ENCODE measurements at regions not wholly inside any gene's neighbourhood (a gene's known extent, or its start where the extent isn't known, plus 50 kb on each side); places are given as distances from the start of the nearest gene placed in this dataset.
A peak's percentile ranks its signal among the peaks of the same experiment; 100 is the strongest.
"Not testable (repeated sequence)": the region's sequence is repeated elsewhere in the genome, so short reads cannot be mapped to it uniquely, and the experiment has no call there.

GRCh38 chr7:73218802-73219201 is 89.8 kb downstream of the NSUN5 start:
- H3K9me3 ChIP-seq (ENCODE audit: low read length); H4K20me1 ChIP-seq (ENCODE audit: insufficient read depth, low read length); H2AFZ ChIP-seq (ENCODE audit: low read length); in situ Hi-C loops (cut with HindIII; ENCODE audit: extremely low pct_ligation_motif_present, low pct_unique_long_range_greater_than_20kb); H3K4me2 ChIP-seq (ENCODE audit: low read depth, low read length); H3K79me2 ChIP-seq (ENCODE audit: insufficient read depth, low read length); POLR2A ChIA-PET; H3K4me1 ChIP-seq (ENCODE audit: insufficient read depth, low read length); H3K27ac ChIP-seq (ENCODE audit: extremely low read length, insufficient read depth, low read length); CTCF ChIA-PET (ENCODE audit: low intra/inter-chr PET ratio, low total read pairs); H3K36me3 ChIP-seq (replicated peaks in 1 of 2; ENCODE audit: control insufficient read depth in 1 of 2, insufficient read depth in 2 of 2, low read length in 2 of 2); H3K4me3 ChIP-seq (replicated peaks in 1 of 3; ENCODE audit: insufficient read depth in 1 of 3, low read depth in 2 of 3, low read length in 3 of 3); H3K27me3 ChIP-seq (ENCODE audit: control insufficient read depth in 1 of 2, insufficient read depth in 2 of 2, low read length in 2 of 2); DNase-seq (ENCODE audit: low spot score); H3K9ac ChIP-seq (ENCODE audit: insufficient read depth, low read depth, low read length); intact Hi-C loops (cut with micrococcal nuclease; ENCODE audit: unreplicated experiment); FAIRE-seq; BruUV-seq (replicated peaks): not testable (repeated sequence)
- no CpG with 5 or more reads among the region's 2 CpGs for WGBS (ENCODE audit: low lambda C conversion rate)
- peak; percentile 25; the same call in 2 of the 3 replicates for ATAC-seq

- H3K4me2 ChIP-seq (ENCODE audit: low read depth, low read length); H3K27ac ChIP-seq (ENCODE audit: extremely low read length, insufficient read depth, low read length); BruUV-seq (replicated peaks); H3K27me3 ChIP-seq (ENCODE audit: control insufficient read depth in 1 of 2, insufficient read depth in 2 of 2, low read length in 2 of 2); H3K9ac ChIP-seq (ENCODE audit: insufficient read depth, low read depth, low read length); H4K20me1 ChIP-seq (ENCODE audit: insufficient read depth, low read length); H3K36me3 ChIP-seq (replicated peaks in 1 of 2; ENCODE audit: control insufficient read depth in 1 of 2, insufficient read depth in 2 of 2, low read length in 2 of 2); DNase-seq (ENCODE audit: low spot score); H3K4me3 ChIP-seq (replicated peaks in 1 of 3; ENCODE audit: insufficient read depth in 1 of 3, low read depth in 2 of 3, low read length in 3 of 3); H2AFZ ChIP-seq (ENCODE audit: low read length); POLR2A ChIA-PET; intact Hi-C loops (cut with micrococcal nuclease; ENCODE audit: unreplicated experiment); in situ Hi-C loops (cut with HindIII; ENCODE audit: extremely low pct_ligation_motif_present, low pct_unique_long_range_greater_than_20kb); CTCF ChIA-PET (ENCODE audit: low intra/inter-chr PET ratio, low total read pairs); H3K79me2 ChIP-seq (ENCODE audit: insufficient read depth, low read length); FAIRE-seq; H3K9me3 ChIP-seq (ENCODE audit: low read length); H3K4me1 ChIP-seq (ENCODE audit: insufficient read depth, low read length); ATAC-seq; TF ChIP-seq NR2F6 (IDR thresholded peaks at IDR 0.05): not testable (repeated sequence)
- TF ChIP-seq RARA (CRISPR knock-in tag; IDR thresholded peaks at IDR 0.05) (peak; percentile 83), RXRB (CRISPR knock-in tag; IDR thresholded peaks at IDR 0.05; ENCODE audit: borderline replicate concordance) (0 out of 2 replicates have a peak, but pooled peaks have one; percentile 34), NR2F6 (CRISPR knock-in tag; IDR thresholded peaks at IDR 0.05) (peak; percentile 48; the same call in 1 of the 2 replicates)
- 13% methylated on average over 5 of the region's 10 CpGs for WGBS (ENCODE audit: low lambda C conversion rate)
Observed at GRCh38 chr7:73216046-73216675, 92.5 kb downstream of the NSUN5 start.

DNA sequence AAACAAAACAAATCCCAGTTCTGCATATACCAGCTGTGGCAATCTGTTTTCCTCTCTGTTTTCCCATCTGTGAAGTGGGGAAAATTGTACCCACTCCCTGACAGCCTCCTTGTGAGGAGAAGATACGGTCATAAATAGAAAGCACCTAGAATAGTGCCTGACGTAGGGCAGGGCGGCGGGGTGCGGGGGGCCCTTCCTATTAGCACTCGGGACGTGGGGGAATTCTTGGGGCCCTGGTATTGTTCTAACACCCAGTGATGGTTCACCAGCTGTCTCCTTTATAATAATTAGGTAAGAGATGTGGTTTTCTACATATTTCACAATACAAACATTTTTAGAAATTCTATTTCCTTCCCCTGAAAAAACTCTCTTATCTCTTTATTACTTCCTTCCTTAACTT is 93.4 kb downstream of the NSUN5 start:
- WGBS (ENCODE audit: low lambda C conversion rate), result no CpG with 5 or more reads among the region's 7 CpGs
- H2AFZ ChIP-seq (ENCODE audit: low read length); H3K4me2 ChIP-seq (ENCODE audit: low read depth, low read length); H3K4me1 ChIP-seq (ENCODE audit: insufficient read depth, low read length); H3K27ac ChIP-seq (ENCODE audit: extremely low read length, insufficient read depth, low read length); H4K20me1 ChIP-seq (ENCODE audit: insufficient read depth, low read length); in situ Hi-C loops (cut with HindIII; ENCODE audit: extremely low pct_ligation_motif_present, low pct_unique_long_range_greater_than_20kb); H3K9me3 ChIP-seq (ENCODE audit: low read length); DNase-seq (ENCODE audit: low spot score); FAIRE-seq; intact Hi-C loops (cut with micrococcal nuclease; ENCODE audit: unreplicated experiment); ATAC-seq; H3K27me3 ChIP-seq (ENCODE audit: control insufficient read depth in 1 of 2, insufficient read depth in 2 of 2, low read length in 2 of 2); CTCF ChIA-PET (ENCODE audit: low intra/inter-chr PET ratio, low total read pairs); BruUV-seq (replicated peaks); H3K9ac ChIP-seq (ENCODE audit: insufficient read depth, low read depth, low read length); H3K36me3 ChIP-seq (replicated peaks in 1 of 2; ENCODE audit: control insufficient read depth in 1 of 2, insufficient read depth in 2 of 2, low read length in 2 of 2); POLR2A ChIA-PET; H3K79me2 ChIP-seq (ENCODE audit: insufficient read depth, low read length); H3K4me3 ChIP-seq (replicated peaks in 1 of 3; ENCODE audit: insufficient read depth in 1 of 3, low read depth in 2 of 3, low read length in 3 of 3): not testable (repeated sequence)

GRCh38 chr7:73214471-73214870 is 94.2 kb downstream of the NSUN5 start:
- in situ Hi-C loops (cut with HindIII; ENCODE audit: extremely low pct_ligation_motif_present, low pct_unique_long_range_greater_than_20kb), result not testable (repeated sequence)

More at GRCh38 chr7:73214471-73214870, 94.2 kb downstream of the NSUN5 start:
- BruUV-seq (replicated peaks); H4K20me1 ChIP-seq (ENCODE audit: insufficient read depth, low read length); ATAC-seq; H3K36me3 ChIP-seq (replicated peaks in 1 of 2; ENCODE audit: control insufficient read depth in 1 of 2, insufficient read depth in 2 of 2, low read length in 2 of 2); CTCF ChIA-PET (ENCODE audit: low intra/inter-chr PET ratio, low total read pairs); H2AFZ ChIP-seq (ENCODE audit: low read length); DNase-seq (ENCODE audit: low spot score); H3K4me3 ChIP-seq (replicated peaks in 1 of 3; ENCODE audit: insufficient read depth in 1 of 3, low read depth in 2 of 3, low read length in 3 of 3); H3K4me1 ChIP-seq (ENCODE audit: insufficient read depth, low read length); H3K9ac ChIP-seq (ENCODE audit: insufficient read depth, low read depth, low read length); intact Hi-C loops (cut with micrococcal nuclease; ENCODE audit: unreplicated experiment); FAIRE-seq; H3K79me2 ChIP-seq (ENCODE audit: insufficient read depth, low read length); H3K9me3 ChIP-seq (ENCODE audit: low read length); H3K27me3 ChIP-seq (ENCODE audit: control insufficient read depth in 1 of 2, insufficient read depth in 2 of 2, low read length in 2 of 2); POLR2A ChIA-PET; H3K27ac ChIP-seq (ENCODE audit: extremely low read length, insufficient read depth, low read length); H3K4me2 ChIP-seq (ENCODE audit: low read depth, low read length): not testable (repeated sequence)
- WGBS (ENCODE audit: low lambda C conversion rate), result 43% methylated on average over 2 of the region's 4 CpGs

All from HepG2 (cell line).